Mesothelial cell of epicardium (in vitro differentiated cells): ENCODE measurements at regions not wholly inside any gene's neighbourhood (a gene's known extent, or its start where the extent isn't known, plus 50 kb on each side); places are given as distances from the start of the nearest gene placed in this dataset.

Source experiments
- DNase-seq, 2 experiments: peaks; one replicate each; pipeline ENCODE4 v3.0.0; 2021; ENCODE audit warnings: low spot score in 2 of 2; ENCODE audit not compliant: unreplicated experiment in 2 of 2
- H3K27ac Mint-ChIP-seq: 2 replicates; pipeline ENCODE4 v1.8.0; 2021; ENCODE audit warnings: mixed read lengths
- H3K27me3 Mint-ChIP-seq: 2 replicates; pipeline ENCODE4 v1.8.0; 2021; ENCODE audit warnings: low read depth, mixed read lengths
- H3K36me3 Mint-ChIP-seq: 2 replicates; pipeline ENCODE4 v1.8.0; 2021; ENCODE audit warnings: mixed read lengths
- H3K4me1 Mint-ChIP-seq: 2 replicates; pipeline ENCODE4 v1.8.0; 2021; ENCODE audit warnings: mixed read lengths
- H3K4me3 Mint-ChIP-seq: 2 replicates; pipeline ENCODE4 v1.8.0; 2021; ENCODE audit warnings: mild to moderate bottlenecking, moderate library complexity, mixed read lengths
- H3K9me3 Mint-ChIP-seq: 2 replicates; pipeline ENCODE4 v1.8.0; 2021; ENCODE audit warnings: mixed read lengths
- TF ChIP-seq, protein P1 (sequence below): fragments of 200-600 bp; sonication (generic); IDR thresholded peaks from one replicate; pipeline ENCODE4 v1.5.0; 2021; ENCODE audit warnings: antibody characterized with exemption; ENCODE audit not compliant: unreplicated experiment

DNA sequence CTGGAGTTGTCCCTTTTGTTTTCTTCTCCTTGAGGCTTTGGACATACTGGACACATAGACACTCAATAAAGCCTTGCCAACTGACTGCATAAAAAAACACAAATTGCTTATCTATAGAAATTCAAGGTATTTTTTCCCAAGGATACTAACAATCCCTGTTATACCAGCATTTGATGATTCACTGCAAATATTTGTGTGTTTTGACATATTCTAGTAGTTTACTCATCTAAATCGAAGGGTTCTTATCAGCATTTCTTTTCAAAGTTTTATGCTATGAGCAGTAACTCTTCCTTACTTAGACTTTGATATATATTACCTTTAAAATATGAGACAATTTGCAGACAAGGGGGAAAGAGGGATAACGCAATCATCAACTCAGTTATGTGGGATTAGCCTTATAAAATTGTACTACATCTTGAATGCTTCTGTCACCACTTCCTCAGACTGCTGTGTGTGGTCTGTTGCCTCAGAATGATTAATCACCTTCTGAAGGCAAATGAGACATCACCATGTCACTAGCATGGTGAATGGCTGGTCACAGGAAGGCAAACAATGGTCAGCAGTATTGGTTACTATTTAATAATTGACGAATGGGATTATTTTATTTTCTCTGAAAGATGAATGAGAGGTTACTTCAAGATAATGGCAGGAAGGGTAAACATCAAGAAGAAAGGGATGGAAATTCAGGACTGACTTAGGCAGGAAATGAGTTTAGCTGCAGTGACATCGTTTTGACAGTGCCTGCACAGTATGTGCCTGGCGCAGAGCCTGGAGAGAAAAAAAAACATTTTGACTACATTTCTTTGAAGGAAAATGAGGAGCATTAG lies 544.3 kb upstream of the CNKSR2 start:
- no peak overlapping the region for H3K27ac Mint-ChIP-seq
- no peaks in the 10 kb centered on the region for H3K4me1 Mint-ChIP-seq
- no peak overlapping the region for H3K4me3 Mint-ChIP-seq

DNA sequence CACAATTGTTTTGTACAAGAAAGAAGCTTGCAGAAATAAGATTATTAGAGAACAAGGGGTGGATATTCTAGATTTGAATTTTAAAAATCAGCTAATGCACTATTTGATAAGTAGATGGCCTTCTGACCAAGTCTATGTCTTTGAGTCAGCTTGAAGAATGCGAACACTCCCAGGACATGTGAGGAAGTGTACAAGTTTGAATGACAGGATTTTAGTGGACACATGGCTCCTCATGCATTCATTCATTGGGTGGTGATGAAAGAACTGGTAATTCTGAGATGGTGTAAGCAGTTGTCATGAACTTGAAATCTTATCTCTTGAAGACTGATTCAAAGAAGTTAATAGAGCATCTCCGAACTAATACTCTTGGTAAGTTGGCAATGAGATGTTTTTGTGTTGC lies 548.2 kb upstream of the CNKSR2 start:
- no peak for DNase-seq
- Mint-ChIP-seq H3K9me3 (no peaks in the 10 kb centered on the region), H3K27me3 (peaks cover 4% of the 10 kb centered on the region), H3K4me1 (no peaks in the 10 kb centered on the region), H3K4me3 (no peak overlapping the region), H3K27ac (no peak overlapping the region), H3K36me3 (no peaks in the 10 kb centered on the region)
- TF ChIP-seq, protein P1, sequence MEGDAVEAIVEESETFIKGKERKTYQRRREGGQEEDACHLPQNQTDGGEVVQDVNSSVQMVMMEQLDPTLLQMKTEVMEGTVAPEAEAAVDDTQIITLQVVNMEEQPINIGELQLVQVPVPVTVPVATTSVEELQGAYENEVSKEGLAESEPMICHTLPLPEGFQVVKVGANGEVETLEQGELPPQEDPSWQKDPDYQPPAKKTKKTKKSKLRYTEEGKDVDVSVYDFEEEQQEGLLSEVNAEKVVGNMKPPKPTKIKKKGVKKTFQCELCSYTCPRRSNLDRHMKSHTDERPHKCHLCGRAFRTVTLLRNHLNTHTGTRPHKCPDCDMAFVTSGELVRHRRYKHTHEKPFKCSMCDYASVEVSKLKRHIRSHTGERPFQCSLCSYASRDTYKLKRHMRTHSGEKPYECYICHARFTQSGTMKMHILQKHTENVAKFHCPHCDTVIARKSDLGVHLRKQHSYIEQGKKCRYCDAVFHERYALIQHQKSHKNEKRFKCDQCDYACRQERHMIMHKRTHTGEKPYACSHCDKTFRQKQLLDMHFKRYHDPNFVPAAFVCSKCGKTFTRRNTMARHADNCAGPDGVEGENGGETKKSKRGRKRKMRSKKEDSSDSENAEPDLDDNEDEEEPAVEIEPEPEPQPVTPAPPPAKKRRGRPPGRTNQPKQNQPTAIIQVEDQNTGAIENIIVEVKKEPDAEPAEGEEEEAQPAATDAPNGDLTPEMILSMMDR, result no peak

More for the DNA sequence above, 544.3 kb upstream of the CNKSR2 start:
- Mint-ChIP-seq H3K36me3 (no peaks in the 10 kb centered on the region), H3K27me3 (no peaks in the 10 kb centered on the region), H3K9me3 (peaks cover 7% of the 10 kb centered on the region)
- TF ChIP-seq, protein P1, result no peak
- no peak for DNase-seq

DNA sequence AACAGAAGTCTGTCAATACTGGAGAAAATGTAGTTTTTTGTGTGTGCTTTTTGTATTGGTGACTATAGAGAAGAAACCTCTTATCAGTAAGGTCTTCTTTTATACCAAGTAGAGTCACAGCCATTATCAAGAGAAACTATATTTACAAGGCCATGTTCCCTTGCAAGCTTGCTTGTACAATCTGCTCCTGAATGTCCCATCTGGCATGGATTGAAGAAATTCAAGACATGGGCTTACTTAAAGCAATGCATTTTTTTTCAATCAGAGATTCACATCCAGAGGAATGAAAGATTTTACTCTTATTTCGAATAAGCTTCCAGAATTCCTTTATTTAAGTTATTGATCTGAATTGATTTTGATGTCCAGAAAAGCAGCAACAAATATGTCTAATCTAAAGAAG lies 537.3 kb upstream of the RPS6KA3 start:
- Mint-ChIP-seq H3K27ac (no peak overlapping the region), H3K4me3 (no peak overlapping the region), H3K27me3 (no peaks in the 10 kb centered on the region), H3K9me3 (peaks cover 22% of the 10 kb centered on the region), H3K4me1 (no peaks in the 10 kb centered on the region), H3K36me3 (no peaks in the 10 kb centered on the region)
- no peak for DNase-seq
- TF ChIP-seq, protein P1, result no peak

DNA sequence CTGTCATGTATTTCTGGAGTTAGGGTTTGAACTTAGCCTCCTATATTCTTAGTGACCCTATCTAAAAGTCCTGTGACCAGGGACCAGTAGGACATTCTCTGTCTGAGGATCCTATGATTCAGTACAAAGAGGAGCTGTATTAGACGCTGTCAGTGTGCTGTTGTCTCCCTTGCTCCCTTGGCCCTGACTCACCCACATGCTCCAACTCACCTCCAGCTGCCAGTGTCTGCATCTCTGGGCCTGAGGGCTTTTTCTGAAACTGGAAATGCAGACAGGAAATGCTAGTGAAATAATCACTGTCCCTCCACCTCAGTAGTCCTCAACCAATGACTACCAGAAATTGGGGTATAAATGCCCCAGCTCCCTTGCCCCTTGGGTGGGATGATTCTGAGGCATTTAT lies 535.3 kb upstream of the RPS6KA3 start:
- Mint-ChIP-seq H3K27ac (no peak overlapping the region), H3K27me3 (no peaks in the 10 kb centered on the region), H3K4me3 (no peak overlapping the region), H3K36me3 (no peaks in the 10 kb centered on the region), H3K4me1 (no peaks in the 10 kb centered on the region), H3K9me3 (peaks cover 23% of the 10 kb centered on the region)
- DNase-seq, result no peak
- TF ChIP-seq, protein P1, result no peak

DNA sequence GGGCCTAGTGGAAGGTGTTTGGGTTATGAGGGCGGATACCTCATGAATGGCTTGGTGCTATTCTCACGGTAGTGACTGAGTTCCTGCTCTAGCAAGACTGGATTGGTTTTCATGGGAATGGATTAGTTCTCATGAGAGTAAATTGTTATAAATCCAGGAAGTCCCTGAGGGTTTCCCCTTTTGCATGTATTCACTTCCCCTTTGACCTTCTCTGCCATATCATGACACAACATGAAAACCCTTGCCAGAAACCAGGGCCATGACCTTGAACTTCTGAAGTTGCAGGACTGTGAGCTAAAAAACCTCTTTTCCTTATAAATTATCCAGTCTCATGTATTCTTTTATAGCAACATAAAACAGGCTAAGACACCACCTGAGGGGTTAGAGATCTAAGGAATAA lies 529.7 kb upstream of the RPS6KA3 start:
- H3K4me1 Mint-ChIP-seq, result no peaks in the 10 kb centered on the region
- no peak for DNase-seq
- no peaks in the 10 kb centered on the region for H3K27me3 Mint-ChIP-seq
- peaks cover 20% of the 10 kb centered on the region for H3K9me3 Mint-ChIP-seq
- H3K4me3 Mint-ChIP-seq, result no peak overlapping the region
- H3K36me3 Mint-ChIP-seq, result no peaks in the 10 kb centered on the region
- no peak overlapping the region for H3K27ac Mint-ChIP-seq
- TF ChIP-seq, protein P1, result no peak
